Lower leg skin (tissue), 3 donors: ENCODE measurements at regions not wholly inside any gene's neighbourhood (a gene's known extent, or its start where the extent isn't known, plus 50 kb on each side); places are given as distances from the start of the nearest gene placed in this dataset.

Experiments
- POLR2A ChIP-seq, 2 donors: fragments of 450-650 bp; IDR thresholded peaks; one replicate each; pipeline ENCODE4 v1.6.1; 2016 to 2017; ENCODE audit warnings: antibody characterized with exemption in 2 of 2, mild to moderate bottlenecking in 1 of 2, moderate library complexity in 1 of 2
- TF ChIP-seq, protein P1 (sequence below), 3 donors: fragments of 450-650 bp; IDR thresholded peaks; one replicate each; pipeline ENCODE4 v1.5.1; 2016; ENCODE audit warnings: antibody characterized with exemption in 3 of 3, mild to moderate bottlenecking in 3 of 3, moderate library complexity in 2 of 3

DNA sequence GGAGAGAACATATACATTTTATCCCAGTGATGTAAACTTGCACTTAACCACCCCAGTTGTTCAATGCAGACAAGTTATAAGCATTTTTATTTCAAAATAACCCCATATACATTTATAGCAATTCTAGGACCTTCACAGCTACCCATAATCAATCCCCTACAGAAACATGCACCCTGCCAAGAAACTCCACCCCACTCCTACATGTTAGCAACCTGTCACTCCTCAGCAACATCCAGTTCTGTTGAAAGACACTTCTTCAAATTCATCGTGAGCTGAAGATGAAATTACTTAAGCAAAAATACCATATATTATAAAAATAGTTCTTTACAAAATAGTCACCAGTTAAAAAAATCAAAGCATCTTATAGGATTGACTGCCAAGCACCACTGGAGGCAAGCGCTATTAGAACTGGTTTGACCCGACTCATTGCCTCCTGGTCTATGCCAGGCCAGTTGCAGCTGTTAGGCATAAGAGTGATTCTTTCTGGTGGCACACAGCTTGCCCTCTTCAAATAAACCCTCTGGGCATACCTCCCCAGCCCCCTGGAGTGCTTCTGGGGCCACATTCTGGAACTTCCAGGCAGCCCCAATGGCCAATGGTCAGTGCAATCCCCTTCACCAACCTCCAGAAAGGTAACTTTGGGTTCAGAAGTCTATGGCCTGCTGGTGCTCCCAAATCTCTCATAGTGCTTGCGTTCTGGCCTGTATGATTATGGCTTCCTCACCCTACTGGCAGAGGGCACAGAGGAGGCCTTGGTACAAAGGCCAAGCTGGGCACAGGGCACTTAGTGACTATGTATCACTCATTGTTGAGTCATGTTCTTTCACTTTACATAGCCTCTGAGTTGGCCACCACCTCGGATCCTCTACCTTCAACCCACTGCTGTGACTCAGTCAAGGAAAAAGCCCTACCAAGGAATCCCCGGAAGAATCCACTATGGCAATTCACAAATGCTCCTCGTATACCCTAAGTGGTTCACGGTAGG lies 72.2 kb upstream of the RALGPS2 start:
- TF ChIP-seq, protein P1, sequence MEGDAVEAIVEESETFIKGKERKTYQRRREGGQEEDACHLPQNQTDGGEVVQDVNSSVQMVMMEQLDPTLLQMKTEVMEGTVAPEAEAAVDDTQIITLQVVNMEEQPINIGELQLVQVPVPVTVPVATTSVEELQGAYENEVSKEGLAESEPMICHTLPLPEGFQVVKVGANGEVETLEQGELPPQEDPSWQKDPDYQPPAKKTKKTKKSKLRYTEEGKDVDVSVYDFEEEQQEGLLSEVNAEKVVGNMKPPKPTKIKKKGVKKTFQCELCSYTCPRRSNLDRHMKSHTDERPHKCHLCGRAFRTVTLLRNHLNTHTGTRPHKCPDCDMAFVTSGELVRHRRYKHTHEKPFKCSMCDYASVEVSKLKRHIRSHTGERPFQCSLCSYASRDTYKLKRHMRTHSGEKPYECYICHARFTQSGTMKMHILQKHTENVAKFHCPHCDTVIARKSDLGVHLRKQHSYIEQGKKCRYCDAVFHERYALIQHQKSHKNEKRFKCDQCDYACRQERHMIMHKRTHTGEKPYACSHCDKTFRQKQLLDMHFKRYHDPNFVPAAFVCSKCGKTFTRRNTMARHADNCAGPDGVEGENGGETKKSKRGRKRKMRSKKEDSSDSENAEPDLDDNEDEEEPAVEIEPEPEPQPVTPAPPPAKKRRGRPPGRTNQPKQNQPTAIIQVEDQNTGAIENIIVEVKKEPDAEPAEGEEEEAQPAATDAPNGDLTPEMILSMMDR (IDR thresholded peaks at IDR 0.05) = no peak
- TF ChIP-seq POLR2A (IDR thresholded peaks at IDR 0.05) = no peak
